GM19395 (cell line): ENCODE measurements at regions not wholly inside any gene's neighbourhood (a gene's known extent, or its start where the extent isn't known, plus 50 kb on each side); places are given as distances from the start of the nearest gene placed in this dataset.
"Not testable (repeated sequence)": the region's sequence is repeated elsewhere in the genome, so short reads cannot be mapped to it uniquely, and the experiment has no call there.

Source experiments
- ATAC-seq: cut with Tn5 transposase; IDR thresholded peaks from one replicate; pipeline ENCODE4 v1.9.1; 2021; ENCODE audit warnings: mild to moderate bottlenecking, moderate library complexity; ENCODE audit not compliant: unreplicated experiment

DNA sequence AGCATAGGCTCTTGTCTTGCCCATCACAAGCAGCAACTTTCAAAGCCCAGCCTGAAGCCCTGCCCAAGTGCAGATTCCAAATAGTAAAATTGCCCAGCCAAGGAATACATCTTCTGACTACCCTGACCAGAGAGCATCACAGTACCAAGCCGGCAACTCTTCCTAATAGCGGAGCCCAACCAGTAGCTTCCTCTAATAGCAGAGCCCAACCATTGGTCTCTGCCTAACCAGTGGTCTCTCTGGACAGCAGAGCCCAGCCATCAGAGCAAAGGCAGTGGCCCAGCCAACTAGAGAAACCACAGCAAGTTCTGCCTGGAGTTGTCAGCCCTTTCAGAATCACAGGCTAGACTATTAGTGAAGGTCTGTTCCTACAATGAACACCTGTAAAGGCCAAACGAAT is 285.6 kb downstream of the HGF start:
- ATAC-seq, result no peak

DNA sequence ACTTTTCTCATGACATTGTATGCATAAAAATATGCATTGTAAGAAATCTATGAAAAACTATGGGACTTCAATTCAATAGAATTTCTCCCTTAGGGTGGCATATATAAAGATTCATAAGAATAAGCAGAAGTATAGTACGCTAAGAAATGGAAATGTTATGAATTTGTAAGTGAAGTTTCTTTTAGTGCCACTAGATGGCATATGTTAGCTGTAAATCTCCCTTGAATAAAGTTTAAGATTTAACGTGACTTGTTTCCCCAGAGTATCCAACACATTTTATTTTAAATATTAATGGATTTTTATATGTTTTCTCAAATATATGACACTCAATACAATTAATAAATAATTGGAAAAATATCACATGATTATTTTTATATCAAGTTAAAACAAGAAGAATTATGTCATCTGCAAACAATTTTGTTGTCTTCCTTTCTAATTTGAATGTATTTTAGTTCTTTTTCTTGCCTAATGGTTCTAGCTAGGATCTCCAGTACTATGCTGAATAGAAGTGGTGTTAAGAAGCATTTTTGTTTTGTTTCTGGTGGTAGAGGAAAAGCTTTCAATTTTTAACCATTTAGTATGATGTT is 287.2 kb downstream of the HGF start:
- ATAC-seq, result peak; percentile 89

DNA sequence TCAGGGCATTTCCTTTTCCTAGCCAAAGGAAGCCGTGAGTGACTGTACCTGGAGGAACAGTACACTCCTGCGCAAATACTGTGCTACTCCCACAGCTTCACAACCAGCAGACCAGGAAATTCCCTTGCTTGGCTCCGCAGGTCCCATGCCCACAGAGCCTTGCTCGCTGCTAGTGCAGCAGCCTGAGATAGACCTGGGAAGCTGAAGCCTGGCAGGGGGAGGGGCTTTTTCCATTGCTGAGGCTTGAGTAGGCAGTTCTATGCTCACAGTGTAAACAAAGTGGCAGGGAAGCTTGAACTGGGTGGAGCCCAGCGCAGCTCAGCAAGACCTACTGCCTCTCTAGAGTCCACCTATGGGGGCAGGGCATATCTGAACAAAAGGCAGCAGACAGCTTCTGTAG is 291.2 kb downstream of the HGF start:
- ATAC-seq, result no peak

DNA sequence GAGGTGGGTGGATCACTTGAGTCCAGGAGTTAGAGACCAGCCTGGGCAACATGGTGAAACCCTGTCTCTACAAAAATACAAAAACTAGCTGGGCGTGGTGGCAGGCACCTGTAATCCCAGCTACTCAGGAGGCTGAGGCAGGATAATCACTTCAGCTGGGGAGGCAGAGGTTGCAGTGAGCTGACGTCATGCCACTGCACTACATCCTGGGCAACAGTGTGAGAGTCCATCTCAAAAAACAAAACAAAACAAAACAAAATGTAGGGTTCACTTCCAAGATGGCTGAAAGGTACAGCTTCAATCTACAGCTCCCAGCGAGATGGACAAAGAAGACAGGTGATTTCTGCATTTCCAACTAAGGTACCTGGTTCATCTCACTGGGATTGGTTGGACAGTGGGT is 291.6 kb downstream of the HGF start:
- not testable (repeated sequence) for ATAC-seq

DNA sequence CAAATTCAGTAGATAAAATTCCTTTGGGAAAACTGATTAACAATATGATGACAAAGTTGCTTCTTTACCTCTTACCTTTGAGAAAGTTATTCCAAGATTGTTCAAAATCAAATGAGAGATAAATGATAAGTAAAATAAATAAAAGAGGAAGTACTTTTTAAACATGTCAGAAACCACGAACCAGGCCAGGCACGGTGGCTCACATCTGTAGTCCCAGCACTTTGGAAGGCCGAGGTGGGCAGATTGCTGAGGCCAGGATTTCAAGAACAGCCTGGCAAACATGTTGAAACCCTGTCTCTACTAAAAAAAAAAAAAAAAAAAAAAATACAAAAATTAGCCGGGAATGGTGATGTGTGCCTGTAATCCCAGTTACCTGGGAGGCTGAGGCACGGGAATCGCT is 296.6 kb downstream of the HGF start:
- ATAC-seq, result no peak

DNA sequence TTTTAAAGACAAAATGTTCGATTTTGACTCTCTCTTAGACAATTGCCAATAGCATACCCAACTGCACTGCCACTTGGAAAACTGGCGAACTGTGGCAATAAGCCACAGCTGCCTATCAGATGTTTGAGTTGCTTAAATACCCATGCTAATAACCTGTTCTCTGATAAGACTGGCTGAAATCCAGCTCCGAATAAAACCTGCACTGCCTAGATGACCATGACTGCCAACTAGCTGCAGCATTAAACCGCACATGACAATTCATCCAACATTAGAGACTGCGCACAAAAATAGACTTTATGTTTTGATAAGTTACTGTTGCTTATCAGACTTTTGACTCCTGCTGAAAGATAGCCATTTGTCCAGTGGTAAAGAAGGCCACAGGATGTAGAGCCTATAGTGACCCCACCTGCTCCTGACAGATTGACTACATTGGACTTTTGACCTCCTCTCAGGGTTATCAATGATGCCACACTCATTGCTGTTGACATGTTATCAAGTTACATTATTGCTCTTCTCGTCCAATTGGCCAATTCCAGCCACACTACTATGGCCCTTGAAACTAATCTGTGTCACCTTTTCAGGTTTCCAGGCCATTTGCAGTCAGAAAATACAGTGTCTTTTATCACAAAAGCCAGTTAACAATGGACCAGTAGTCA is 299.0 kb downstream of the HGF start:
- no peak for ATAC-seq

DNA sequence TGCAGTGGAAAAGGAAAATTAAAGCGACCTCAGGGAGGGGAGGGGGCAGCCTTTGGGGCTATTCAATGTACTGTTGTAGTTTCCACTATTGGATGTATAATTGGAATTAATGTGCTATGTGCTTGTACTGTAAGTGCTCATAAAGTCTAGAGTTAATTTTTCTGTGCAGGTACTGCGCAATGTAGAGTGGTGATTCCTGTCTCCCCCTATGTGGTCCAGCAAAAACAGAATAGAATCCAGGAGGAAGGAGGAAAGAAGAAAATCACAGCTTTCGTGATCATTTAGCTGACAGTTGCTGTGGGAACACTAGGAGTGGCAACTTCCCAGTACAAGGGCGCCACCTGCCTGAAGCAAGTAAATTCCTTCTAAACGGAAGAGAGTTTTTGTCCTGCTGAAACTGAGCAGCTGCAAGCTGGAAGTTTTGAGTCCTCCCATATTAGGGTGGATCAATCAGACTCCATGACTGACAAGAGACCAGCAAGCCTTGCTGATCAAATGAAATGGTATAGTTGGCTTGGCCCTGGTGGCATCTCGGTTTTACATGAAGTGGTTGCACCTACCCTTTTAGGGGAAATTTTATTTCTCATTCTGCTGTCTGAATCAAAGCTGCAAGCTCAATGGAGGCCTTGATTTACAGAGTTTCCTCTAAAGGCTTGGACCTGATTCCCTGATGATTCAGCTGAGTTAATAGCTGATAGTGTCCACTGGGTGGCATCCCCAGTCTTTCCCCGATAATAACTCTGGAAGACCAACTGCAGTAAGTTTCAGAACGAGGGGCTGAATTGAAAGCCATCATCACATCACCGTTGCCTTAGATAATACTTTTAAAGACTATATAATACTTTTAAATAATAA is 299.8 kb downstream of the HGF start:
- peak; percentile 73 for ATAC-seq

DNA sequence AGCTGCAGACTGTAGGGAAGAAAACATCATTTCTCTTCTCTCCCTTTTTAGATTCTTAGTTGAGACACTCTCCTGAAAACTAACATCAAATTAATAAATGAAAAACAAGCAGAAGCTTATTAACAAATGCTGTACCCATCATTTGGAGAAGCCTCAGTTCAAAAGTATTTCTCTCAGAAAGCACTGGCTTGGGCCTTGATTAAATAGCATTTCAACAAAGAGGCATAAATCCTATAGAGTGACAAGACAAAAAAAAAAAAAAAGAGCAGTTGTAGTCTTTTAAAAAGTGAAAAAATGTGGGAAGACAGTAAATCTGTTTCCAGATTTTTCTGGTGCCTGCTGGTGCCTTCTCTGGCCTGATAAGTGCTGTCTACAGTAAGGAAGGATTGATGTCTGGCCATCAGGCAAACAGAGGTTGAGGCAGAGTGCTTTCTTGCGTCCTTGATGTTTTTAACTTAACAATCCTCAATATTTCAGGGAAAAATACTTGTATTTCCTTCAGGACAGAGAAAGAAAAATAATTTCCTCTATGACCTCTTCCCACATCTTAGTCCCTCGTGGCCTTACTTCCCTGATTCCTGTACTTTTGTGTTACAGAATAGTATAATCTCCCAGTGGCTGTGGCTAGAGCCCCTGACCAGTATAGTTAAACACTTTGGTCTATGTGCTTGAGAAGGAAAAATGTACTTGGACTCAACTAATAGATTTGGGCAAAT is 300.5 kb downstream of the HGF start:
- no peak for ATAC-seq

DNA sequence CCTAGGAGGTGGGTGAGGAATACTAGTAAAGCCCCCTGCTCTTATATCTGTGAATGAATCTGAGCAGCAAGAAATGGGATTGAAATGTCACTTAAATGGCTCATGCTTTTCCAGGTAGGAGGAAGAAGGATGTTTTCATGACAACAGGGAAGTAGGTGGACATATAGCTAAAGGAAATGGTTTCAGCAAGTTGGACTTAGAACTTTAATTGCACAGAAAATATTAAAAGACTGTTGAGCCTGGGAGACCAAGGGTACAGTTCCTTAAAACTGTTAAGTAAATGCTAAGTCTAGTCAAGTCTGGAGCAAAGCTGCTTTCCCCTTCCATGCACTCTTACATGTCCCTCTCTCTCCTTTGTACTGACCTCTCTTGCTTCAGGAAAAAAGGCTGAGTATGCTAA is 301.3 kb downstream of the HGF start:
- no peak for ATAC-seq

DNA sequence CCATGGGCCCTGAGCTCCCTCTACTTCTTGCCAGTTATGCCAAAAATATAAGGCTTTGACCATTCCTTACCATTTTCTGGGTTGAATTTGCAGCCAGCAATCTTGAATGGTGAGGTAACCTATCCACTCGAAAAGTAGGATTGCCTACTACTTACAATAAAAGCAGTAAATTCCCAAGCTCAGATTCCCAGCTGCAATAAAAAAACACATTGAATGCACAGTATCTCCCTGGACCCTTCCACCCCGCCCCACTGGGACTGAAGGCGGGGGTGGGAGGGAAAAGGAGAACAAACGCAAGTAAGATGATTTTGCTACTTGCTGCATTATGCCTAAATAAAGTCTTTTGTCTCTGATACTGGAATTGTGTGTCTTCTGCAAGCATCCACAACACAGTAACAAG is 301.9 kb downstream of the HGF start:
- ATAC-seq, result no peak

DNA sequence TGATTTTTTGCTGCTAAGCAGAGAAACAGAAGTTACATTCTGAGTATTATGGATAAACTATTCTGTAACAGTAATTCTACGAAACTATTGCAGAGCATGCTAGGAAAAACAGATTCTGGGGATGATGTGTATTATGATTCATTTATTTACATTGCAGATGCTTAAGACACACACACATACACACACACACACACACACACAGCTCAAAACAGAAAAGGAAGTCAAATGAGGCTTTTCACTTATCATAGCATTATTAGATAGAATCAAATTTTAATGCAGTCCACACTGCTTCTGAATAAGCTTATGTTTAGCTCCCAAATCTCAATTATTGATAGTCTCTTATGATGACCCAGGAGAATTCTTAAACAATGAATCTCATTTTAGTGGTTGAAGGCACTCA is 307.2 kb downstream of the HGF start:
- no peak for ATAC-seq

DNA sequence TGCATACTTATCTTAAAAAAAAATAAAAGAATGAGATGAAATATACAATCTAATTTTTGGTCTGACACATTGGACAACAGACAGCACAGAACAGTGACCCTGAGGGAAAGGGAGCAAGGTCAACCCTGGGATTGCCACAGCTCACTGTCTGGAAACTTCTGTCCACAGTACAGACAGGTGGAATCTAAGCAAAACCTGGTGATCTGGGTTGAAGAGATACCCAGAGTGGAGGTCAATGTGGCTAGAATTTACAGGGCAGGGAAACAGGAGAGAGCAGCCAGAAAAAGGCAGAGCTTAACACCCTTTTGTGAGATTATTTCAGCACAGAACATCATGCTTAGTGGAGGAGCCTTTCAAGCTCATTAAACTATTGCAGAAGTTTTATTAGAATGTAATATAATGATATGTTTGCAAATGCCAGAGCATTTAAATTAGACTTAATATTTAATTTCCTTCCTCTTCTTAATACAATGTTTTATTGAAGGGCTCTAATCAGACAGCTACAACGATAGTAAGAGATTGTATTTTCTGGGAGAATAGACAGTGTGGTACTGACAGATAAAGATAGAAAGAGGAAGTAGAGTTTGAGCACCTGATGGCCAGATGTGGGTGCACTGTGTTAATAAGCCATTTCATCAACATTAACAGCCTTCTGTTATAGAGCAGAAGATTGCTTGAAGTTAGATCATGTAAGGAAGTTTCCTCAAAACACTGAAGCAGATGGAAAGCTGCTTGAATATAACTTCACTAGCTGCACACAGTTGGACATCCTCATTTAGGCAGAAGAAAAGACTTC is 309.4 kb downstream of the HGF start:
- no peak for ATAC-seq

DNA sequence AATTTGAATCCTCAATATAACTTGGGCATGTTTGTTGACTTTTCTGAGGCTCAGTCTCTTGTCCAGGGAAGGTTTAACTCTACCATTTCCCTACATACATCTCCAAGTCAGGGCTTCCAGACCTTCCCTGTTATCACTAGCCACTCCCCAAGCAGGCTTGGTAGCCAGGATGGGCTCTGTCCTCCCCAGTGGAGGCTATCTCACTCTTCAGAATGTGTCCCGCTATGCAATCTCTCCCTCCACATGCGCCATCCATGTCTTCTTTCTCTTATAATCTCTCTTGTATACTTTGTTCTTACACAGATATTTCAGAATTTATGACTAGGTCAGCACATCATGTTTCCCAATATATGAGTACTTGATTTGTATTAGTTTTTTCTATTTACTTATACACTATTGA is 310.4 kb downstream of the HGF start:
- ATAC-seq, result no peak

DNA sequence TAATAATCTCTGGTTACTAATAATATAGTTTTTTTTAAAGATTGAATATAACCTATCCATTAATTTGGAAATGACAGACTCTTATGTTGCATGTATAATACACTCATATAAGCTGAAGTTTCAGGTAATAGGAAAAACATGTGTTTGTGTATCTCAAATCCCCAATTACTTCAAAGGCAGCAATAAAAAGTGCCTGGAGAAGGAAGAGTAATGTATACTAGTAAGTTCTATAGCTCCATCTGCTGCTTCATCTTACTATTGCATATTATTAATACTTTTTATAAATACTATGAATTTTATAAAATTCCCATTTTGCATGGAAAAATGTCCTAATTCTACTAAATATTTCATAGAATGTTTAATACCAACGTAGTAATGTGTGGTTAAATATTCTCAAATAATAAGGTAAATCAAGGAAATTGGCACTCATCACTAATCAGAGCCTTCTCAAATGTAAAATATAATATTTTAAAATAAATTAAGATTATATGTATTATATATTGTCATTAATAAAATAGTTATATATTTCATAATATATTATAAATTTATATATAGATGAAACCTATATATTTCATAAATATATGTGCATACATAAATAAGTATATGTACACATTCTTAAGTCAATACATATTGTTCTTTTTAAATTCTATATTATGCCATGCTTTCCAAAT is 311.9 kb downstream of the HGF start:
- ATAC-seq, result no peak

DNA sequence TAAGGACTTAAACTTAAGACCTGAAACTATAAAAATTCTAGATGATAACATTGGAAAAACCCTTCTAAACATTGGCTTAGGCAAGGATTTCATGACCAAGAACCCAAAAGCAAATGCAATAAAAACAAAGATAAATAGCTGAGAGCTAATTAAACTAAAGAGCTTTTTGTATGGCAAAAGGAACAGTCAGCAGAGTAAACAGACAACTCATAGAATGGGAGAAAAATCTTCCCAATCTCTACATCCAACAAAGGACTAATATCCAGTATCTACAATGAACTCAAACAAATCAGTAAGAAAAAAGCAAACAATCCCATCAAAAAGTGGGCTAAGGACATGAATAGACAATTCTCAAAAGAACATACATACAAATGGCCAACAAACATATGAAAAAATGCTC is 316.1 kb downstream of the HGF start:
- not testable (repeated sequence) for ATAC-seq

DNA sequence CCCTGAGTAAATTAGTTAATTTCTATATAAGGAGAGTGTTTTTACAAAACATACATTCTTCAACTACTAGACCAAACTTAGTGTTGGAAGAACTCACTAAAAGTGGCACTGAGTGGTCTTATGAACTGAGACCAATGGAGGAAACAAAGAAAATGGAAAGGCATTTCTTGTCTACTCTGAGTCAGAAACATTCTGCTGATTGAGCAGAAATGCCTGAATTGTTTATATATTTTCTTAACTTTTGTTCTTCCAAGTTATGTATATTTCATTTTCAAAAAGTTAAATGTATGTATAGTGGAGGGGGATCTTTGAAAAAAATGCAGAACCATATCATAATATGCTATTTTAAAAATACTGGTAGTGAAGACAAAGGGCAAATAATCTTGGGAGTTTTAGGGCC is 320.7 kb downstream of the HGF start:
- ATAC-seq, result no peak

DNA sequence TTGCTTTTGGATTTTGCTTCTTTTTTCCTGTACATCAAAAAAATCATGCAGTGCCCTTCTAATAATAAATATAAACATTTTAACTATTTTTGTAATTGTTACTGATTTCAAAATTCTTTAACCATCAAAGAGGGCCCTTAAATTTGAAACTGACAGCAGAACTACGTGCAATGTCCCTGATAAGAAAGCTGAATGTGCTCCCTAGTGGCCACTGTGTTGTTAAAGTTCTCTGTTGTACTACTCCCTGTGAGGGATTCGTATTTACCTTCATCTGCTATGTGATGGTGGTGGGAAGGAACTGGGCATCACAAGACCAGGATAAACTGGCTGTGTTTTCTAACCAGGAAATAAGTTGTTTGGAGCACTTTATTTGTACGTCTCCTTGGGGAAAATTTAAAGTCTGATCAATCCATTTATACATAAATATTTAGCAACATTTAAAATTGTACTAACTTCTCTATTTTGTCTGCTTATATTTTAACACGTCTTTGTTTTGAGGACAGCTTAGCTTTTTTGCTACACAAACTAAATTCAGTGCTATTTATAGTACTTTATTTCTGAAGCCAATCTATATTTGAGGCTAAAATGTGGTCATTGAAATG is 322.4 kb downstream of the HGF start:
- no peak for ATAC-seq

DNA sequence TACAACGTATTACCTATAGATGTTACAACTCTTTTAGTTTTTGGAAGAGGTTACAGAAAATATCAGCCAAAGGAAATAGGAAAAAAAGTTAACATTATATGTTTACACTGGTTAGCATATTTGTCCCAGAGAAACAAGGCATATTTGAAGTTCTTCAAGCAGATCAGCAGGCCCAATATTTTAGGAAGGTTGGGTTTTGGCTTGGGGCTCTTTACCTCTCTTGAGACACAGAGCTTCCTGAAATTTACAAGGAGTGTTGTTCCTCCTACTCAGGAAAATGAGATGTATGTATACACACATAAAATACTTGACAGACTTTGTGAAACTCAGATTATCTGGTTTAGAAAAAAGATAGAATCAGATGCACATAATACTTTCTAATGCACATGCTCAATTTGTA is 323.6 kb downstream of the HGF start:
- ATAC-seq, result no peak

DNA sequence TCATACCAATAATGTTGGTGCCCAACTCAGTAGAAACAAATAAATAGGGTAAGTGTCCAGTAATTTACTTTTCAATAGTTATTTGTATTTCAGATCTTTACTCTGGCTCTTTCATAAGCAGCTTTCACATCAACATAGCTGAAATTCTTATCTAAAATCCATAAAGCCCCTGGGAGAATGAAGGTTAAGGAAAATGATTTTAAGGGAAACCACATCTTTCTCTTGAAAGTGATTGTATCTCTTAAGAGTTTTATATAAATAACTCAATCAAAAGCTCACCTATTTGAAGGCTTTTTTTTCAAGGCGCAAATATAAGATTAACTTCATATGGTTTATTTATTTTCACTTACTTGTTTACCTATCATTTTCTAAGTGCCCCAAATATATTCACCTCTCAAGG is 324.4 kb downstream of the HGF start:
- no peak for ATAC-seq

DNA sequence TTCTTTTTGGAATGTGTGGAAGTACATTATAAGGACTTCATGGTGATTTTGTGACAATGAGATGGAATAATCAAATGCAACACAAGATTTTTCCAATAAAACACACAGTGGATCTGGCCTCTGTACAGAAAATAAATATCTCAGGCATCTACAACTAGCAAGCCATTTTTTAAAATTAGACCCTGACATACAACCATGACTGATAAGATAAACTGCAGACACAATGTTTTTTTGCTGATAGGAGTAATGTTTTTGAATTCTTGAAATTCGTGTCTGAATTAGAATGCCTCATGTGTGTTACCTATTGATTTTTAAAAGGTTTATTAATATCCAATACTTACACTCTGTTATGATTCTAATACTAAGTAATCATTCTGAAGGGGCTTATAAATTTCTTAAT is 328.1 kb downstream of the HGF start:
- no peak for ATAC-seq
